ENCODE measurements at regions not wholly inside any gene's neighbourhood (a gene's known extent, or its start where the extent isn't known, plus 50 kb on each side); places are given as distances from the start of the nearest gene placed in this dataset.

DNA sequence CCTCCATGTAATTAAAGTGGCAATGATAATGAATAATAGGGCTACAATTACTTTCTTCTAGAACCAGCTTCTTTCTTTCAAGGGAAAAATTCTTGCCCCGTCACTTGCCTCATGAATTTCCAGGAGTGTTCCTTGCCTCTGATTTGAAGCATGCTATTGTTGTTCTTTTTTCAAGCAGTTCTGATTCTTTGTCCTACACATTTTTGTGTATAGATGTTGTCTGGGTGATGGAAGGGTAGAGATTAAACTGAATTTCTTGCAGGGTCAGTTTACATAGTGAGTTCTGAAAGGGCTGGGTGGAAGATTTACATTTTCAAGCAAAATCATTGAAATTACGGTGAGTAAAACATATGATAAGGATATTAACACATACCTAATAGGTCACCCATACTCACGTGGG, 107.0 kb upstream of the TENM3 start:
- Histone ChIP-seq H3K4me1 (ENCODE audit: insufficient read depth, poor library complexity, severe bottlenecking) (no peaks in the 10 kb centered on the region), H3K27me3 (ENCODE audit: insufficient read depth, poor library complexity, severe bottlenecking) (no peaks in the 10 kb centered on the region), H3K4me3 (ENCODE audit: severe bottlenecking) (no peak overlapping the region), H3K9me3 (ENCODE audit: severe bottlenecking) (no peaks in the 10 kb centered on the region), H3K36me3 (ENCODE audit: low read depth) (no peaks in the 10 kb centered on the region), H3K27ac (ENCODE audit: poor library complexity, severe bottlenecking) (no peak overlapping the region)
- ATAC-seq (ENCODE audit: low read depth) (no peak), DNase-seq (ENCODE audit: low spot score) (no peak)
- TF ChIP-seq, protein P1, sequence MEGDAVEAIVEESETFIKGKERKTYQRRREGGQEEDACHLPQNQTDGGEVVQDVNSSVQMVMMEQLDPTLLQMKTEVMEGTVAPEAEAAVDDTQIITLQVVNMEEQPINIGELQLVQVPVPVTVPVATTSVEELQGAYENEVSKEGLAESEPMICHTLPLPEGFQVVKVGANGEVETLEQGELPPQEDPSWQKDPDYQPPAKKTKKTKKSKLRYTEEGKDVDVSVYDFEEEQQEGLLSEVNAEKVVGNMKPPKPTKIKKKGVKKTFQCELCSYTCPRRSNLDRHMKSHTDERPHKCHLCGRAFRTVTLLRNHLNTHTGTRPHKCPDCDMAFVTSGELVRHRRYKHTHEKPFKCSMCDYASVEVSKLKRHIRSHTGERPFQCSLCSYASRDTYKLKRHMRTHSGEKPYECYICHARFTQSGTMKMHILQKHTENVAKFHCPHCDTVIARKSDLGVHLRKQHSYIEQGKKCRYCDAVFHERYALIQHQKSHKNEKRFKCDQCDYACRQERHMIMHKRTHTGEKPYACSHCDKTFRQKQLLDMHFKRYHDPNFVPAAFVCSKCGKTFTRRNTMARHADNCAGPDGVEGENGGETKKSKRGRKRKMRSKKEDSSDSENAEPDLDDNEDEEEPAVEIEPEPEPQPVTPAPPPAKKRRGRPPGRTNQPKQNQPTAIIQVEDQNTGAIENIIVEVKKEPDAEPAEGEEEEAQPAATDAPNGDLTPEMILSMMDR (IDR thresholded peaks at IDR 0.05; ENCODE audit: poor library complexity, severe bottlenecking), result no peak

DNA sequence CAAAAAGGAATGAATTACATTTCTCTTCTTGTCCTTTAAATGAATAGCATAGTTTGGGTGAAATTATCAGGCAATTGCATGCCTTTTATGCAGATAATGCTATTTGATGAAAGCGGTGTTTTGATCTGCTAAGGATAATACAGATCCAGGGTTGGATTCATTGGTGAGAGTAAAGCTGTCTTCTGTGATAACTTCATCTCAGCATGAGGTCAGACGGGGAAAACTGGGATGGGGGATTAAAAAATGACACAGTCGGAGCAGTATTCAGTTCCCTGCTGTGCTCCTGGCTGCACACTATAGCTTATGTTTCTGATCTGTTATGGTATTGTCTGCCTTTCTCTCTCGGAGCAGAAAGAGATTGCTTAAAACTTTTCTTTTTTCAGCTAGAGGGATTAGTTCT, 105.9 kb upstream of the TENM3 start:
- TF ChIP-seq, protein P1 (IDR thresholded peaks at IDR 0.05; ENCODE audit: poor library complexity, severe bottlenecking), result no peak
- Histone ChIP-seq H3K4me1 (ENCODE audit: insufficient read depth, poor library complexity, severe bottlenecking) (no peaks in the 10 kb centered on the region), H3K4me3 (ENCODE audit: severe bottlenecking) (no peak overlapping the region), H3K36me3 (ENCODE audit: low read depth) (no peaks in the 10 kb centered on the region), H3K9me3 (ENCODE audit: severe bottlenecking) (no peaks in the 10 kb centered on the region), H3K27ac (ENCODE audit: poor library complexity, severe bottlenecking) (no peak overlapping the region), H3K27me3 (ENCODE audit: insufficient read depth, poor library complexity, severe bottlenecking) (peaks cover 6% of the 10 kb centered on the region)
- ATAC-seq (ENCODE audit: low read depth) (no peak), DNase-seq (ENCODE audit: low spot score) (no peak)

DNA sequence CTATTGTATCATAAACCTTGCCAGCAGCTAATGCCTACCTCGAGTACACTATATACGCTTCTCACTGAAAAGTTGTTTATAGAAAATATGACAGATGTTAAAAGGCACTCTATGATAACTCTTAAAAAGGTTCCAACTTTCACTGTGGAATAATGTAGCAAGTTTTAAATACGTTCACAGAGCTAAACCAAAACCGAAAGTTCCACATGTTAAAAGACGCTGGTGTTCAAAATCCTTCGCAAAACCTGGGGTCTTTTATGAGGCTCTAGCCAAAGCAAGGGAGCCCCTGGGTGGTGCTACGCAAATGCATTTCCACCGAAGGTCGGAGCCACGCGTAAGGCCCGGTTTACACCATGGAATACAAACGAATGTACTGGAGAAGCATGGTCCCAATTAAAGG, 103.7 kb upstream of the TENM3 start:
- DNase-seq (ENCODE audit: low spot score) (no peak), ATAC-seq (ENCODE audit: low read depth) (no peak)
- H3K4me1 ChIP-seq (ENCODE audit: insufficient read depth, poor library complexity, severe bottlenecking), result no peaks in the 10 kb centered on the region
- H3K27ac ChIP-seq (ENCODE audit: poor library complexity, severe bottlenecking), result no peak overlapping the region
- peaks cover 10% of the 10 kb centered on the region for H3K27me3 ChIP-seq (ENCODE audit: insufficient read depth, poor library complexity, severe bottlenecking)
- no peaks in the 10 kb centered on the region for H3K36me3 ChIP-seq (ENCODE audit: low read depth)
- H3K9me3 ChIP-seq (ENCODE audit: severe bottlenecking), result no peaks in the 10 kb centered on the region
- H3K4me3 ChIP-seq (ENCODE audit: severe bottlenecking), result no peak overlapping the region
- TF ChIP-seq, protein P1 (IDR thresholded peaks at IDR 0.05; ENCODE audit: poor library complexity, severe bottlenecking), result no peak

DNA sequence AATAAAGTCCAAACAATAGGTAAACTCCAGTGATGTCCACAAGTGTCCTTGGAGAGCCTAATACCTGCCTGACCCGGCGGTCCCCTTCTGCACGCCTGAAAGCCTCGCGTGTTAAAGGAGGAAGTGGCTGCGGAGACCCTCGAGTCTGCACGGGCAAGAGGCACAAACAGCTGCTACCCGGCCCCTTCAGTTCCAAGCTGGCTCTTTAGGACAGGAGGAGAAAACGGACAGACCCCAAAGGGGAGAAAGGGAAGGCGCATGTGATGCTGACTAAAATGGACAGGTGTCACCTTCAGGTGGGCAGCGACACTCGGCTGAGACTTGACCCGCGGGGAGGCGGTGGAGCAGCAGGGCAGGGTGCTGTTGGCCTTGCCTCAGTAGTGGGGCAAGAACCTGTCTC, 102.7 kb upstream of the TENM3 start:
- peaks cover 10% of the 10 kb centered on the region for H3K27me3 ChIP-seq (ENCODE audit: insufficient read depth, poor library complexity, severe bottlenecking)
- H3K36me3 ChIP-seq (ENCODE audit: low read depth), result no peaks in the 10 kb centered on the region
- TF ChIP-seq, protein P1 (IDR thresholded peaks at IDR 0.05; ENCODE audit: poor library complexity, severe bottlenecking), result no peak
- no peaks in the 10 kb centered on the region for H3K9me3 ChIP-seq (ENCODE audit: severe bottlenecking)
- no peak overlapping the region for H3K4me3 ChIP-seq (ENCODE audit: severe bottlenecking)
- ATAC-seq (ENCODE audit: low read depth) (no peak), DNase-seq (ENCODE audit: low spot score) (no peak)
- H3K4me1 ChIP-seq (ENCODE audit: insufficient read depth, poor library complexity, severe bottlenecking), result no peaks in the 10 kb centered on the region
- no peak overlapping the region for H3K27ac ChIP-seq (ENCODE audit: poor library complexity, severe bottlenecking)

DNA sequence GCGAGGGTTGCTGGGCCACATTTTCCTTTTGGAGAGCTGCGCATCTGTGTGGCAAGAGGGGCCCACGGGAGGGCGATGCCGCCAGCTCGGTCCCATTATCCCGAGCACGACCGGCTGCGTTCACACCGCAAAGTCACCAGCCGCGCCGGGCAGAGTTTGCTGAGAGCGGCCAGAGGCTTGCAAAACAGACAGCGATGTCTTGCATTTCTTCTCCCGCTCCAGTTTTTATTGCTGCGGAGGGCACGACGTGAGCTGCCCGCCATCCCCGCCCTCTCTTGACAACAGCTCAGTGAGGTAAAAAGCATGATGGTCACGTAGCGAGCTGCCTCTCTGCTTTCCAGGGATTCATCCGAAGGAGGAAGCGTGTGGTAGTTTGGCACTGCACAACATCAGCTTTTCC, 102.1 kb upstream of the TENM3 start:
- DNase-seq (ENCODE audit: low spot score) (no peak), ATAC-seq (ENCODE audit: low read depth) (no peak)
- Histone ChIP-seq H3K27me3 (ENCODE audit: insufficient read depth, poor library complexity, severe bottlenecking) (peaks cover 10% of the 10 kb centered on the region), H3K27ac (ENCODE audit: poor library complexity, severe bottlenecking) (no peak overlapping the region), H3K9me3 (ENCODE audit: severe bottlenecking) (no peaks in the 10 kb centered on the region), H3K4me1 (ENCODE audit: insufficient read depth, poor library complexity, severe bottlenecking) (no peaks in the 10 kb centered on the region), H3K4me3 (ENCODE audit: severe bottlenecking) (no peak overlapping the region), H3K36me3 (ENCODE audit: low read depth) (no peaks in the 10 kb centered on the region)
- TF ChIP-seq, protein P1 (IDR thresholded peaks at IDR 0.05; ENCODE audit: poor library complexity, severe bottlenecking), result no peak

All from RWPE2 (cell line).